ENCODE measurements at regions not wholly inside any gene's neighbourhood (a gene's known extent, or its start where the extent isn't known, plus 50 kb on each side); places are given as distances from the start of the nearest gene placed in this dataset.

DNA sequence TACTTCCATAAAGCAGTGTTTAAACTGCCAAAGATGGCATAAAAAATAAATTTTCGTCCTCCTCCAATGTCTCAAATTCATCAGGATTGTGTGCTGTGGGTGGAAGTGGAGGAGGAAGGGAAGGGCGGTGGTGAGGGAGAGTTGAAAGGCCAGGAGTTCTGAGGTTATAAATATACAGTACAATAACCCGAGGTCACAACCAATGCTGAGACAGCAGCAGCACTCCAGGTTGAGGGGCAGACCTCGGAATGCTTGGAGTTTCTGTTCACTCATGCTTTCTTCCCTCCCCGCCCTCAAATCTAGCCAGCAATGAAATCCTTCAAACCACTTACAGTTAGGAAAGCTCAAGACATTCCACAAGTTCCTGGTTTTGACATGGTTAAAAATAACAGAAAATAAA lies 134.0 kb upstream of the SMAD1 start:
- Histone ChIP-seq H3K27ac (ENCODE audit: low read depth, low read length) (no peak overlapping the region), H3K9me3 (ENCODE audit: insufficient read depth, low read depth, low read length) (no peaks in the 10 kb centered on the region), H3K36me3 (ENCODE audit: insufficient read depth, low read length) (no peaks in the 10 kb centered on the region), H3K4me3 (ENCODE audit: low read length) (no peak overlapping the region), H3K4me1 (ENCODE audit: insufficient read depth, low read length) (0 out of 2 replicates have a peak, but pooled peaks cover 6% of the 10 kb centered on the region), H3K27me3 (ENCODE audit: insufficient read depth, low read length) (no peaks in the 10 kb centered on the region), H3K9ac (ENCODE audit: low read depth, low read length) (no peak overlapping the region)
- 95% methylated on average over 4 of the region's 5 CpGs for WGBS

- H3K9ac ChIP-seq (ENCODE audit: low read depth, low read length), result no peak overlapping the region
- no peaks in the 10 kb centered on the region for H3K27me3 ChIP-seq (ENCODE audit: insufficient read depth, low read length)
- H3K4me1 ChIP-seq (ENCODE audit: insufficient read depth, low read length), result 0 out of 2 replicates have a peak, but pooled peaks cover 6% of the 10 kb centered on the region
- no peak overlapping the region for H3K4me3 ChIP-seq (ENCODE audit: low read length)
- no peaks in the 10 kb centered on the region for H3K36me3 ChIP-seq (ENCODE audit: insufficient read depth, low read length)
- H3K9me3 ChIP-seq (ENCODE audit: insufficient read depth, low read depth, low read length), result no peaks in the 10 kb centered on the region
- no peak overlapping the region for H3K27ac ChIP-seq (ENCODE audit: low read depth, low read length)
- 95% methylated on average over 21 of the region's 25 CpGs for WGBS
These were observed 135.6 kb upstream of the SMAD1 start for GRCh38 chr4:145346081-145346480.

DNA sequence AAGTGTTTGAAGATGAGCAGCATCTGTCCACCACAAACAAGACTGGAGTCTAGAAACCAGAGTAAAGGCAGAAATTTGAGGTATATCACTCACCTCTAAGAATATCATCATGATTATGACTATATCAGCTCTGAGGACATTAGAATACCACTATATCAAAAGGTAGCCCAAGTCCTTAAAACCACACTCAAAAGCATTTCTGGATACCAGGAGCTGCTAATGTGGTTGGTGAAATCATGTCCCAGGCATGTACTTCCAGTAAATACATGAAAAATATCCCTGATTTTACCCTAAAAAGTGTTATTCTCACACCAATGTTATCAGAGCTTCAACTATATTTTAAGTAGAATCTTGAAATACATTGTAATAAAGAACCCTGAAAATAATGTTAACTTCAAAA lies 136.3 kb upstream of the SMAD1 start:
- H3K27ac ChIP-seq (ENCODE audit: low read depth, low read length), result no peak overlapping the region
- peaks cover 6% of the 10 kb centered on the region; the same call in 1 of the 2 replicates for H3K4me1 ChIP-seq (ENCODE audit: insufficient read depth, low read length)
- H3K9me3 ChIP-seq (ENCODE audit: insufficient read depth, low read depth, low read length), result no peaks in the 10 kb centered on the region
- no peak overlapping the region for H3K9ac ChIP-seq (ENCODE audit: low read depth, low read length)
- H3K4me3 ChIP-seq (ENCODE audit: low read length), result no peak overlapping the region
- H3K36me3 ChIP-seq (ENCODE audit: insufficient read depth, low read length), result no peaks in the 10 kb centered on the region
- H3K27me3 ChIP-seq (ENCODE audit: insufficient read depth, low read length), result no peaks in the 10 kb centered on the region

DNA sequence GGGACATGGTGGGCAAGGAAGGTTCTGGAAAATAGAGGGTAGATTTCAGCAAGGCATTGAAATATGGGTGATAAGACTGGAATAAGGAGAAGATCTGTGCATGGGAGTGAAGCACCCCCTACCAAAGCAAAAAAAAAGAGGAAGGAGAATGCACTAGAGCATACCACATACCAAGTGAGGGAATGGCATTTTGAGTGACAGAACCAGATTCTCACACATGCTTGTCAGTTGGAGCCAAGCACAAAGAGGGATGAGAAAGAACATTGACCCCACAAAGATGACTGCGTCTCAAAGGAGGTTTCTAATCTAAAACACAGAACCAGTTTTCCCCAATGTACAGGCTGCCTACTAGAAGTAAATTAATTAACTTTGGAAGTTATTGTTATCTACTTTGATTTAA lies 140.3 kb upstream of the SMAD1 start:
- H3K27me3 ChIP-seq (ENCODE audit: insufficient read depth, low read length), result no peaks in the 10 kb centered on the region
- 90% methylated on average over 1 of the region's 1 CpG for WGBS
- H3K36me3 ChIP-seq (ENCODE audit: insufficient read depth, low read length), result no peaks in the 10 kb centered on the region
- H3K4me1 ChIP-seq (ENCODE audit: insufficient read depth, low read length), result peaks cover 8% of the 10 kb centered on the region; the same call in 1 of the 2 replicates
- no peaks in the 10 kb centered on the region for H3K9me3 ChIP-seq (ENCODE audit: insufficient read depth, low read depth, low read length)
- H3K27ac ChIP-seq (ENCODE audit: low read depth, low read length), result no peak overlapping the region
- no peak overlapping the region for H3K4me3 ChIP-seq (ENCODE audit: low read length)
- H3K9ac ChIP-seq (ENCODE audit: low read depth, low read length), result no peak overlapping the region

DNA sequence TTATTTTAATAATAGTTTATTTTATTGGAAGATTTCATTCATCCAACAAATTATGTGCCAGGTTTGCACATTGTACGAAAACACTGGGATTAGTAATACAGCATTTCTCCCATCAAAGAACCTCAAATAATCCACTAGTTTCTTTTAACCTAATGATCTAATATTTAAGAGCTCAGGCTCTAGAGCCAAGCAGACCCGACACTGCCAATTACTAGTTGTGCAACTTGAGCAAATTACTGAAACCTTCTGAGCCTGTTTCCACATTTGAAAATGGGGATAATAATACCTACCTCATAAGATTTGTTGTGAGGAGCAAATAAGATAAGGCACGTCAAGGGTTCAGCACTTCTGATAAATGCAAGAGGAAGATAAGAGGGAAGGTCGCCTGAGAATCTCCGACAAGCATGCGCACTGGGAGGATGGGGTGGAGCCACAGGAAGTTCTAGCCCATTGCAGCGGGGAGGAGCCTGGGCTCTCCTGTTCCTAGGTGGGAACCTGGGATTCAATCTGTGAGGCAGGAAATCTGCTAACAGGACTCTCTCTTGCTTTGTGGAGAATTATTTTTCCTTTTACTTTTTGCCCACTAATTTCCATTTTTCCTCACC lies 141.5 kb upstream of the SMAD1 start:
- WGBS, result 88% methylated on average over 7 of the region's 7 CpGs
- no peak overlapping the region for H3K4me3 ChIP-seq (ENCODE audit: low read length)
- H3K9ac ChIP-seq (ENCODE audit: low read depth, low read length), result no peak overlapping the region
- H3K27ac ChIP-seq (ENCODE audit: low read depth, low read length), result no peak overlapping the region
- peaks cover 8% of the 10 kb centered on the region; the same call in 1 of the 2 replicates for H3K4me1 ChIP-seq (ENCODE audit: insufficient read depth, low read length)
- no peaks in the 10 kb centered on the region for H3K9me3 ChIP-seq (ENCODE audit: insufficient read depth, low read depth, low read length)
- no peaks in the 10 kb centered on the region for H3K27me3 ChIP-seq (ENCODE audit: insufficient read depth, low read length)
- H3K36me3 ChIP-seq (ENCODE audit: insufficient read depth, low read length), result no peaks in the 10 kb centered on the region

GRCh38 chr4:145339075-145339725 lies 142.5 kb upstream of the SMAD1 start:
- Histone ChIP-seq H3K4me1 (ENCODE audit: insufficient read depth, low read length) (peaks cover 8% of the 10 kb centered on the region; the same call in 1 of the 2 replicates), H3K9ac (ENCODE audit: low read depth, low read length) (no peak overlapping the region), H3K4me3 (ENCODE audit: low read length) (no peak overlapping the region), H3K9me3 (ENCODE audit: insufficient read depth, low read depth, low read length) (no peaks in the 10 kb centered on the region), H3K27ac (ENCODE audit: low read depth, low read length) (no peak overlapping the region), H3K27me3 (ENCODE audit: insufficient read depth, low read length) (no peaks in the 10 kb centered on the region), H3K36me3 (ENCODE audit: insufficient read depth, low read length) (no peaks in the 10 kb centered on the region)
- 97% methylated on average over 3 of the region's 3 CpGs for WGBS

GRCh38 chr4:145338568-145338967 lies 143.1 kb upstream of the SMAD1 start:
- H3K27ac ChIP-seq (ENCODE audit: low read depth, low read length), result no peak overlapping the region
- H3K9ac ChIP-seq (ENCODE audit: low read depth, low read length), result no peak overlapping the region
- 89% methylated on average over 3 of the region's 3 CpGs for WGBS
- H3K27me3 ChIP-seq (ENCODE audit: insufficient read depth, low read length), result no peaks in the 10 kb centered on the region
- no peaks in the 10 kb centered on the region for H3K36me3 ChIP-seq (ENCODE audit: insufficient read depth, low read length)
- H3K4me3 ChIP-seq (ENCODE audit: low read length), result no peak overlapping the region
- H3K9me3 ChIP-seq (ENCODE audit: insufficient read depth, low read depth, low read length), result no peaks in the 10 kb centered on the region
- peaks cover 7% of the 10 kb centered on the region; the same call in 1 of the 2 replicates for H3K4me1 ChIP-seq (ENCODE audit: insufficient read depth, low read length)

DNA sequence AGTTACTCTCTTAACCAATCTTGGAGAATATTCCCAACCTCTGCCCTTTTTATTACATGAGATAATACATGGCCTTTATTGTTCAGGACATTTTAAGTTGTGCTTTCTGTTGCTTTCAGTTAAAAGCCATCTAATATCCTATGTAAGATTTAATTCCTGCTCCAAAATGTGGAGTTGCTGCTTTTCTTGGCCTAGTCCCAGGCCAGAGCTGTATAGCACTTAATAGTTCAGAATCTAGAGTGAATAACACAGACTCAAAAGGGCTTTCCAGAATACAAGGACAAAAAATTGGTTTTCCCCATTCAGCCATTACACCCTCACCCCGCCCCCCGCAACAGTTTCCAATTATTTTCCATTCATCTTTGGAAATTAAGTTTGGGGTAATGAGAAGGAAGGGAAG lies 144.3 kb upstream of the SMAD1 start:
- peaks cover 2% of the 10 kb centered on the region; the same call in 1 of the 2 replicates for H3K4me1 ChIP-seq (ENCODE audit: insufficient read depth, low read length)
- no CpG with 5 or more reads among the region's 2 CpGs for WGBS
- no peaks in the 10 kb centered on the region for H3K9me3 ChIP-seq (ENCODE audit: insufficient read depth, low read depth, low read length)
- no peak overlapping the region for H3K27ac ChIP-seq (ENCODE audit: low read depth, low read length)
- H3K4me3 ChIP-seq (ENCODE audit: low read length), result no peak overlapping the region
- H3K27me3 ChIP-seq (ENCODE audit: insufficient read depth, low read length), result no peaks in the 10 kb centered on the region
- H3K36me3 ChIP-seq (ENCODE audit: insufficient read depth, low read length), result no peaks in the 10 kb centered on the region
- H3K9ac ChIP-seq (ENCODE audit: low read depth, low read length), result no peak overlapping the region

DNA sequence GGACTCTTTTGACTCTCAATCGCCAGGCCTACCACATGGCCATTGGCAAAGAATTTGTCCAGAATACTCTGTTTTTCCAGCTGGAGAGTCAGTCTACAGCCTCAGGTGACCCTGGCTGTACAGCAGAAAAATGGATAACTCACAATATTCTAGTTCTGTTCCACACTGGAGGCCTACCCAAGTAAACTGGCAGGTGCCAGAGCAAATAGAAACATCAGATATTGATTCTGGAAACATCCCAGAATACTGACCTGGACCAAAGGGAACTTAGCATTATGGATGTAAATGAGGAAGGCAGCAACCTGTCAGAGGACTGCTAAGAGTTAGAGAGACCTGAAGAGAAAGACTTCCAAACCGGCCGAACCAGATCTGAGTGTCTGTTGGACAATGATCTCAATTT lies 147.9 kb upstream of the SMAD1 start:
- H3K4me1 ChIP-seq (ENCODE audit: insufficient read depth, low read length), result 0 out of 2 replicates have a peak, but pooled peaks cover 2% of the 10 kb centered on the region
- WGBS, result 97% methylated on average over 3 of the region's 3 CpGs
- H3K4me3 ChIP-seq (ENCODE audit: low read length), result no peak overlapping the region

DNA sequence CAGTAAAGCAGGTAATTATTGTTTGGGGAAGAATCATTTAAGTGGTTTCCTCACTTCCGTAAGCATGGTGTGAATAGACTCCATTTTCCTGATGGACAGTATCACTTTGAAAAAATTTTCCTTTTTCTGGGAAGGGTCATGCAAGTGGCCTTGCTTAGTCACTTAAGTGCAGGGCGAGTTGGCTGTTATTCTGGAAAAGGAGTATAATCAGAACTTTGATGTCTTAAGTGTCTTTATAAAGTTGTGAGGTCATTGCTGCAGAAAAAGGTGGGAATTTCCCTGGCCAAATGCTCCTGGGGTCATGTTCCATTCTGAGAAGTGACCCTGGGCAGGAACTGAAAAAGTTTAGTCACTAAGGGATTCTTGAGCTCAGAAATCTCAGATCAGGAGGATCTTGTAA lies 146.1 kb upstream of the OTUD4 start:
- WGBS, result 85% methylated on average over 2 of the region's 2 CpGs
- H3K4me3 ChIP-seq (ENCODE audit: low read length), result no peak overlapping the region

More for the DNA sequence above, 147.9 kb upstream of the SMAD1 start:
- H3K27me3 ChIP-seq (ENCODE audit: insufficient read depth, low read length), result no peaks in the 10 kb centered on the region
- H3K9me3 ChIP-seq (ENCODE audit: insufficient read depth, low read depth, low read length), result no peaks in the 10 kb centered on the region
- H3K9ac ChIP-seq (ENCODE audit: low read depth, low read length), result no peak overlapping the region
- no peak overlapping the region for H3K27ac ChIP-seq (ENCODE audit: low read depth, low read length)
- no peaks in the 10 kb centered on the region for H3K36me3 ChIP-seq (ENCODE audit: insufficient read depth, low read length)

GRCh38 chr4:145324161-145324560 lies 143.8 kb upstream of the OTUD4 start:
- no peaks in the 10 kb centered on the region for H3K4me1 ChIP-seq (ENCODE audit: insufficient read depth, low read length)
- no peak overlapping the region for H3K9ac ChIP-seq (ENCODE audit: low read depth, low read length)
- WGBS, result 96% methylated on average over 8 of the region's 8 CpGs
- H3K27me3 ChIP-seq (ENCODE audit: insufficient read depth, low read length), result no peaks in the 10 kb centered on the region
- no peaks in the 10 kb centered on the region for H3K9me3 ChIP-seq (ENCODE audit: insufficient read depth, low read depth, low read length)
- H3K4me3 ChIP-seq (ENCODE audit: low read length), result no peak overlapping the region
- no peaks in the 10 kb centered on the region for H3K36me3 ChIP-seq (ENCODE audit: insufficient read depth, low read length)
- no peak overlapping the region for H3K27ac ChIP-seq (ENCODE audit: low read depth, low read length)

More for the DNA sequence above, 146.1 kb upstream of the OTUD4 start:
- H3K27ac ChIP-seq (ENCODE audit: low read depth, low read length), result no peak overlapping the region
- H3K36me3 ChIP-seq (ENCODE audit: insufficient read depth, low read length), result no peaks in the 10 kb centered on the region
- no peaks in the 10 kb centered on the region for H3K27me3 ChIP-seq (ENCODE audit: insufficient read depth, low read length)
- H3K9ac ChIP-seq (ENCODE audit: low read depth, low read length), result no peak overlapping the region
- H3K4me1 ChIP-seq (ENCODE audit: insufficient read depth, low read length), result no peaks in the 10 kb centered on the region
- no peaks in the 10 kb centered on the region for H3K9me3 ChIP-seq (ENCODE audit: insufficient read depth, low read depth, low read length)

All from HUES64 (cell line).